Fibroblast of the aortic adventitia (primary cell): ENCODE measurements at regions not wholly inside any gene's neighbourhood (a gene's known extent, or its start where the extent isn't known, plus 50 kb on each side); places are given as distances from the start of the nearest gene placed in this dataset.

Experiments
- DNase-seq: peaks from one replicate; pipeline ENCODE4 v3.0.0-alpha.2; 2010; ENCODE audit warnings: low read depth
- H3K4me3 ChIP-seq: 2 replicates; pipeline ENCODE4 v1.5.1; 2011; ENCODE audit warnings: low read depth, mild to moderate bottlenecking, control low read depth, low read length, moderate library complexity
- CTCF ChIP-seq: IDR thresholded peaks from 2 replicates; pipeline ENCODE4 v1.5.1; 2011; ENCODE audit warnings: mild to moderate bottlenecking, low read length, control low read depth, inconsistent platforms; ENCODE audit not compliant: insufficient read depth

GRCh38 chr20:56816349-56816748, 187.2 kb downstream of the TFAP2C start:
- TF ChIP-seq CTCF = no peak
- no peak for DNase-seq
- H3K4me3 ChIP-seq = no peak overlapping the region

- TF ChIP-seq CTCF = no peak
- H3K4me3 ChIP-seq = no peak overlapping the region
- DNase-seq = no peak
These were observed 188.9 kb downstream of the TFAP2C start for GRCh38 chr20:56817780-56818675.

GRCh38 chr20:56820984-56821383, 191.9 kb downstream of the TFAP2C start:
- no peak for TF ChIP-seq CTCF
- no peak overlapping the region for H3K4me3 ChIP-seq
- DNase-seq = no peak

GRCh38 chr20:56826306-56826704, 197.2 kb downstream of the TFAP2C start:
- no peak overlapping the region for H3K4me3 ChIP-seq
- no peak for DNase-seq
- TF ChIP-seq CTCF = no peak

- DNase-seq = no peak
These were observed 197.9 kb downstream of the TFAP2C start for GRCh38 chr20:56826705-56827665.

GRCh38 chr20:56827763-56828162, 198.7 kb downstream of the TFAP2C start:
- no peak for DNase-seq
- no peak for TF ChIP-seq CTCF
- no peak overlapping the region for H3K4me3 ChIP-seq

More at GRCh38 chr20:56826705-56827665, 197.9 kb downstream of the TFAP2C start:
- H3K4me3 ChIP-seq = no peak overlapping the region
- TF ChIP-seq CTCF = no peak
